H1 (cell line): ENCODE measurements at regions not wholly inside any gene's neighbourhood (a gene's known extent, or its start where the extent isn't known, plus 50 kb on each side); places are given as distances from the start of the nearest gene placed in this dataset.

Experiments
- CTCF ChIA-PET: fragments of 300-600 bp; sonication (Branson Sonifier 250); formaldehyde crosslinking; loops from one replicate; lab custom pipeline; 2021; ENCODE audit not compliant: partially characterized antibody; lab: Charles Lee
- POLR2A ChIA-PET: fragments of 300-600 bp; sonication (Branson Sonifier 250); formaldehyde crosslinking; loops from one replicate; lab custom pipeline; 2021; ENCODE audit warnings: inconsistent platforms; ENCODE audit not compliant: partially characterized antibody; lab: Charles Lee
- DNase-seq, 2 experiments: peaks; one replicate each; pipeline versions ENCODE4 v3.0.0 to v3.0.0-alpha.2; 2010 to 2022; ENCODE audit warnings: low spot score in 2 of 2, low read depth in 1 of 2, mixed read lengths in 1 of 2
- FAIRE-seq: peaks from 2 replicates; lab custom pipeline; 2011; peaks lifted over from hg19 to GRCh38; lab: Jason Lieb, UNC
- H2AFZ ChIP-seq: 2 replicates; pipeline ENCODE4 v1.8.1; 2012; ENCODE audit warnings: low read length, inconsistent platforms
- H2AK5ac ChIP-seq: 2 replicates; pipeline ENCODE4 v1.6.1; 2013; ENCODE audit warnings: low read depth, low read length
- H2BK120ac ChIP-seq: replicated peaks from 2 replicates; pipeline ENCODE3; 2013; ENCODE audit warnings: low read depth, low read length, inconsistent platforms
- H2BK12ac ChIP-seq: 2 replicates; pipeline ENCODE4 v1.6.1; 2013; ENCODE audit warnings: low read depth, low read length
- H2BK15ac ChIP-seq: 2 replicates; pipeline ENCODE4 v1.6.1; 2013; ENCODE audit warnings: low read length
- H2BK20ac ChIP-seq: 2 replicates; pipeline ENCODE4 v1.6.1; 2013; ENCODE audit warnings: low read length
- H2BK5ac ChIP-seq: 2 replicates; pipeline ENCODE4 v1.6.1; 2013; ENCODE audit warnings: low read depth, low read length
- H3K14ac ChIP-seq: 2 replicates; pipeline ENCODE4 v1.6.1; 2013; ENCODE audit warnings: inconsistent platforms; ENCODE audit not compliant: insufficient read length
- H3K18ac ChIP-seq: 2 replicates; pipeline ENCODE4 v1.6.1; 2013; ENCODE audit warnings: low read length; ENCODE audit errors: extremely low read depth
- H3K23ac ChIP-seq: 2 replicates; pipeline ENCODE4 v1.6.1; 2013; ENCODE audit warnings: inconsistent platforms; ENCODE audit not compliant: insufficient read length
- H3K23me2 ChIP-seq: 2 replicates; pipeline ENCODE4 v1.6.1; 2013; ENCODE audit warnings: low read depth, low read length
- H3K27ac ChIP-seq: 2 replicates; pipeline ENCODE4 v1.6.1; 2011; ENCODE audit warnings: low read depth, low read length, inconsistent platforms
- H3K27me3 ChIP-seq, 4 experiments: replicated peaks in 1 of 4; 1 replicate in 1 of 4; 2 replicates in 3 of 4; pipeline versions ENCODE4 v1.6.1 to v1.8.1; 2011 to 2013; ENCODE audit warnings: low read length in 3 of 4, mild to moderate bottlenecking in 3 of 4, inconsistent platforms in 2 of 4, mixed read lengths in 2 of 4, moderate library complexity in 1 of 4; ENCODE audit not compliant: control insufficient read depth in 3 of 4, insufficient read depth in 3 of 4; ENCODE audit errors: extremely low read depth in 1 of 4
- H3K36me3 ChIP-seq, 4 experiments: 2 replicates each; pipeline versions ENCODE4 v1.6.1 to v1.8.1; 2011 to 2013; ENCODE audit warnings: mild to moderate bottlenecking in 4 of 4, low read length in 3 of 4, moderate library complexity in 2 of 4, control low read depth in 1 of 4, inconsistent platforms in 1 of 4; ENCODE audit not compliant: insufficient read depth in 4 of 4, control insufficient read depth in 2 of 4
- H3K4ac ChIP-seq: replicated peaks from 2 replicates; pipeline ENCODE3; 2013; ENCODE audit warnings: low read length, low read depth, mixed read lengths, inconsistent platforms; ENCODE audit not compliant: insufficient read length
- H3K4me1 ChIP-seq, 4 experiments: replicated peaks in 1 of 4; 1 replicate in 1 of 4; 2 replicates in 3 of 4; pipeline versions ENCODE4 v1.6.1 to v1.8.1; 2011 to 2013; ENCODE audit warnings: low read length in 3 of 4, inconsistent platforms in 2 of 4, mixed read lengths in 1 of 4; ENCODE audit not compliant: insufficient read depth in 4 of 4, control insufficient read depth in 3 of 4
- H3K4me2 ChIP-seq, 2 experiments: 2 replicates each; pipeline versions ENCODE4 v1.6.1 to v1.8.1; 2011 to 2013; ENCODE audit warnings: low read depth in 2 of 2, low read length in 2 of 2, control low read depth in 1 of 2, inconsistent platforms in 1 of 2, mild to moderate bottlenecking in 1 of 2; ENCODE audit not compliant: insufficient read depth in 1 of 2
- H3K4me3 ChIP-seq, 4 experiments: fragments of 200-600, 300-600 bp in 1 of 4; sonication (generic), shearing (Covaris generic), sonication (Bioruptor Twin) in 1 of 4; 2 replicates each; pipeline versions ENCODE4 v1.5.1 to v1.8.1; 2011 to 2016; ENCODE audit warnings: low read length in 4 of 4, low read depth in 3 of 4, control low read depth in 2 of 4, inconsistent platforms in 2 of 4, mild to moderate bottlenecking in 2 of 4, mixed read lengths in 1 of 4, moderate library complexity in 1 of 4; ENCODE audit not compliant: insufficient read depth in 2 of 4; ENCODE audit errors: extremely low read depth in 1 of 4
- H3K56ac ChIP-seq: replicated peaks from 2 replicates; pipeline ENCODE3; 2013; ENCODE audit warnings: low read depth, mild to moderate bottlenecking, mixed read lengths, low read length, inconsistent platforms; ENCODE audit not compliant: insufficient read length
- H3K79me1 ChIP-seq: 2 replicates; pipeline ENCODE4 v1.6.1; 2013; ENCODE audit warnings: low read depth, low read length, control low read depth
- H3K79me2 ChIP-seq, 2 experiments: 2 replicates each; pipeline versions ENCODE4 v1.6.1 to v1.8.1; 2012 to 2013; ENCODE audit warnings: low read length in 2 of 2, mild to moderate bottlenecking in 2 of 2, inconsistent platforms in 1 of 2; ENCODE audit not compliant: insufficient read depth in 2 of 2, control insufficient read depth in 1 of 2
- H3K9ac ChIP-seq, 4 experiments: replicated peaks in 1 of 4; 1 replicate in 1 of 4; 2 replicates in 3 of 4; pipeline versions ENCODE4 v1.6.1 to v1.8.1; 2011 to 2013; ENCODE audit warnings: low read depth in 3 of 4, low read length in 3 of 4, control low read depth in 2 of 4, mild to moderate bottlenecking in 2 of 4, moderate library complexity in 2 of 4, inconsistent platforms in 1 of 4; ENCODE audit errors: extremely low read depth in 1 of 4
- H3K9me3 ChIP-seq, 2 experiments: 2 replicates each; pipeline versions ENCODE4 v1.6.1 to v1.8.1; 2012 to 2013; ENCODE audit warnings: mild to moderate bottlenecking in 2 of 2, moderate library complexity in 2 of 2, control low read depth in 1 of 2, inconsistent platforms in 1 of 2, low read depth in 1 of 2, low read length in 1 of 2, mixed read lengths in 1 of 2; ENCODE audit not compliant: insufficient read depth in 2 of 2
- H4K20me1 ChIP-seq, 2 experiments: replicated peaks in 1 of 2; 2 replicates each; pipeline versions ENCODE3 to v1.8.1; 2011 to 2013; ENCODE audit warnings: inconsistent platforms in 2 of 2, low read length in 2 of 2, mild to moderate bottlenecking in 1 of 2; ENCODE audit not compliant: insufficient read depth in 2 of 2, control insufficient read depth in 1 of 2
- H4K5ac ChIP-seq: 2 replicates; pipeline ENCODE4 v1.6.1; 2013; ENCODE audit warnings: low read length, low read depth, mixed read lengths, inconsistent platforms; ENCODE audit not compliant: insufficient read length
- H4K8ac ChIP-seq: 2 replicates; pipeline ENCODE4 v1.8.0; 2013; ENCODE audit warnings: mild to moderate bottlenecking, moderate library complexity, low read length, inconsistent platforms; ENCODE audit not compliant: insufficient read depth; ENCODE audit errors: extremely low read depth
- H4K91ac ChIP-seq: replicated peaks from 2 replicates; pipeline ENCODE3; 2013; ENCODE audit warnings: low read length, mixed read lengths, inconsistent platforms; ENCODE audit not compliant: insufficient read length
- BCL11A ChIP-seq, 2 experiments: IDR thresholded peaks; one replicate each; pipeline ENCODE4 v1.6.1; 2011; ENCODE audit warnings: low read depth in 2 of 2, low read length in 2 of 2, mild to moderate bottlenecking in 2 of 2
- CBX8 ChIP-seq: fragments of 300-800, 300-1000 bp; sonication (generic); IDR thresholded peaks from 2 replicates; pipeline ENCODE4 v1.7.1; 2016; ENCODE audit warnings: low read depth, low read length, borderline replicate concordance
- CHD2 ChIP-seq: IDR thresholded peaks from 2 replicates; pipeline ENCODE4 v1.6.1; 2012; ENCODE audit warnings: low read length, improper control_type of control experiment
- EGR1 ChIP-seq: IDR thresholded peaks from 2 replicates; pipeline ENCODE4 v1.6.1; 2011; ENCODE audit warnings: low read depth, low read length, borderline replicate concordance
- EP300 ChIP-seq, 2 experiments: IDR thresholded peaks; 1 replicate in 1 of 2; 2 replicates in 1 of 2; pipeline ENCODE4 v1.6.1; 2011 to 2012; ENCODE audit warnings: low read depth in 2 of 2, low read length in 2 of 2, mild to moderate bottlenecking in 2 of 2, borderline replicate concordance in 1 of 2, inconsistent platforms in 1 of 2, moderate library complexity in 1 of 2
- EZH2 ChIP-seq: fragments of 200-600 bp; sonication (generic); IDR thresholded peaks from 2 replicates; pipeline ENCODE4 v1.7.1; 2012; ENCODE audit warnings: low read depth, mild to moderate bottlenecking, moderate library complexity, low read length, inconsistent platforms; ENCODE audit not compliant: severe bottlenecking
- GABPA ChIP-seq: IDR thresholded peaks from 2 replicates; pipeline ENCODE4 v1.6.1; 2011; ENCODE audit warnings: mild to moderate bottlenecking, low read length, moderate library complexity, borderline replicate concordance; ENCODE audit not compliant: insufficient read depth
- GTF2F1 ChIP-seq: IDR thresholded peaks from 2 replicates; pipeline ENCODE4 v1.6.1; 2012; ENCODE audit warnings: low read depth, low read length, improper control_type of control experiment, borderline replicate concordance
- RNF2 ChIP-seq: fragments of 200-900, 300-1000 bp; sonication (generic); IDR thresholded peaks from 2 replicates; pipeline ENCODE4 v1.7.1; 2016; ENCODE audit warnings: borderline replicate concordance, low read depth, mild to moderate bottlenecking, antibody characterized with exemption, low read length; ENCODE audit not compliant: poor library complexity, severe bottlenecking; ENCODE audit errors: missing control alignments
- SIRT6 ChIP-seq: IDR thresholded peaks from one replicate; pipeline ENCODE4 v1.7.1; 2012; ENCODE audit warnings: low read length, inconsistent platforms
- SUZ12 ChIP-seq: fragments of 200-600 bp; sonication (generic); IDR thresholded peaks from 2 replicates; pipeline ENCODE4 v1.6.1; 2012; ENCODE audit warnings: mild to moderate bottlenecking, inconsistent platforms, low read length, moderate library complexity, mixed read lengths
- TAF1 ChIP-seq: IDR thresholded peaks from 2 replicates; pipeline ENCODE4 v1.6.1; 2011; ENCODE audit warnings: mild to moderate bottlenecking, low read depth, low read length
- TAF7 ChIP-seq: optimal IDR thresholded peaks from 2 replicates; pipeline ENCODE3; 2011; ENCODE audit warnings: low read depth, mild to moderate bottlenecking, inconsistent platforms, low read length, moderate library complexity, borderline replicate concordance
- TCF12 ChIP-seq: IDR thresholded peaks from 2 replicates; pipeline ENCODE4 v1.6.1; 2011; ENCODE audit warnings: low read depth, mild to moderate bottlenecking, low read length
- USF2 ChIP-seq: IDR thresholded peaks from 2 replicates; pipeline ENCODE4 v1.6.1; 2011; ENCODE audit warnings: low read length, improper control_type of control experiment

- no peak overlapping the region for H2BK5ac ChIP-seq
- POLR2A ChIA-PET, result no interaction called here
- TF ChIP-seq GTF2F1 (no peak), TCF12 (no peak), TAF7 (no peak), SUZ12 (no peak), EP300 (IDR thresholded peaks at IDR 0.05; ENCODE audit: borderline replicate concordance in 1 of 2, low read depth in 2 of 2, low read length in 2 of 2) (no peak), EZH2 (no peak), RNF2 (no peak), TAF1 (no peak), CHD2 (no peak), EGR1 (no peak), SIRT6 (no peak), CBX8 (no peak), GABPA (no peak), BCL11A (IDR thresholded peaks at IDR 0.05; ENCODE audit: low read depth in 2 of 2, low read length in 2 of 2) (no peak), USF2 (no peak)
Measured at GRCh38 chr6:8844968-8845367, 409.6 kb upstream of the SLC35B3 start.

More at GRCh38 chr6:8844968-8845367, 409.6 kb upstream of the SLC35B3 start:
- Histone ChIP-seq H3K23me2 (no peaks in the 10 kb centered on the region; the same call in 1 of the 2 replicates), H4K91ac (no peak overlapping the region), H4K8ac (no peak overlapping the region), H3K36me3 (no peaks in the 10 kb centered on the region), H3K4me1 (no peaks in the 10 kb centered on the region), H3K27me3 (no peaks in the 10 kb centered on the region), H3K9ac (no peak overlapping the region), H3K14ac (no peak overlapping the region), H3K9me3 (no peaks in the 10 kb centered on the region), H4K20me1 (no peaks in the 10 kb centered on the region), H3K4ac (no peak overlapping the region), H2AK5ac (no peak overlapping the region), H4K5ac (no peak overlapping the region), H3K4me3 (no peak overlapping the region), H3K56ac (no peak overlapping the region), H3K4me2 (no peak overlapping the region), H3K79me2 (no peaks in the 10 kb centered on the region), H3K27ac (no peak overlapping the region), H3K79me1 (no peaks in the 10 kb centered on the region), H2BK20ac (no peak overlapping the region), H2BK15ac (no peak overlapping the region), H3K18ac (no peak overlapping the region), H3K23ac (no peak overlapping the region), H2BK120ac (no peak overlapping the region), H2AFZ (no peak overlapping the region), H2BK12ac (no peak overlapping the region)
- DNase-seq, result no peak
- CTCF ChIA-PET, result no interaction called here
- FAIRE-seq, result no peak
